NT2/D1 (cell line): ENCODE measurements at regions not wholly inside any gene's neighbourhood (a gene's known extent, or its start where the extent isn't known, plus 50 kb on each side); places are given as distances from the start of the nearest gene placed in this dataset.
A peak's percentile ranks its signal among the peaks of the same experiment; 100 is the strongest.

Experiments used
- DNase-seq: peaks from one replicate; pipeline ENCODE4 v3.0.0-alpha.2; 2011; ENCODE audit warnings: low read depth, low spot score
- H3K27me3 ChIP-seq: 2 replicates; pipeline ENCODE4 v1.6.0; 2011; ENCODE audit warnings: mild to moderate bottlenecking; ENCODE audit not compliant: insufficient read length, insufficient read depth
- H3K36me3 ChIP-seq: 2 replicates; pipeline ENCODE4 v1.6.1; 2011; ENCODE audit warnings: mild to moderate bottlenecking, low read length, mixed read lengths; ENCODE audit not compliant: insufficient read depth, insufficient read length
- H3K4me1 ChIP-seq: 2 replicates; pipeline ENCODE4 v1.5.1; 2011; ENCODE audit not compliant: insufficient read depth, insufficient read length
- H3K4me3 ChIP-seq: 2 replicates; pipeline ENCODE4 v1.5.1; 2011; ENCODE audit warnings: low read depth; ENCODE audit not compliant: insufficient read length
- H3K9ac ChIP-seq: 2 replicates; pipeline ENCODE4 v1.6.0; 2011; ENCODE audit warnings: low read depth; ENCODE audit not compliant: insufficient read length
- H3K9me3 ChIP-seq: 2 replicates; pipeline ENCODE4 v1.5.1; 2011; ENCODE audit warnings: mild to moderate bottlenecking, low read length; ENCODE audit not compliant: insufficient read depth
- SUZ12 ChIP-seq: IDR thresholded peaks from 2 replicates; pipeline ENCODE4 v1.6.1; 2011; ENCODE audit not compliant: insufficient read length, insufficient read depth; ENCODE audit errors: extremely low read depth
- YY1 ChIP-seq: IDR thresholded peaks from 2 replicates; pipeline ENCODE4 v1.6.1; 2011; ENCODE audit not compliant: insufficient read length, insufficient read depth
- ZNF274 ChIP-seq: IDR thresholded peaks from 2 replicates; pipeline ENCODE4 v1.6.1; 2011; ENCODE audit warnings: mild to moderate bottlenecking, low read depth, low read length

GRCh38 chr17:73943416-73944110 lies 259.9 kb upstream of the RPL38 start:
- DNase-seq: no peak
- Histone ChIP-seq H3K9me3 (peaks cover 5% of the 10 kb centered on the region; the same call in 1 of the 2 replicates), H3K9ac (no peak overlapping the region), H3K4me1 (no peaks in the 10 kb centered on the region), H3K36me3 (no peaks in the 10 kb centered on the region), H3K27me3 (peaks cover 6% of the 10 kb centered on the region), H3K4me3 (no peak overlapping the region)
- TF ChIP-seq ZNF274 (no peak), SUZ12 (no peak), YY1 (no peak)

- DNase-seq: no peak
- Histone ChIP-seq H3K4me1 (no peaks in the 10 kb centered on the region), H3K9ac (no peak overlapping the region), H3K9me3 (peaks cover 5% of the 10 kb centered on the region; the same call in 1 of the 2 replicates), H3K36me3 (no peaks in the 10 kb centered on the region), H3K27me3 (peaks cover 6% of the 10 kb centered on the region), H3K4me3 (no peak overlapping the region)
- no peak for TF ChIP-seq ZNF274
- TF ChIP-seq YY1: no peak
- TF ChIP-seq SUZ12: no peak
These were observed 259.1 kb upstream of the RPL38 start for GRCh38 chr17:73944366-73944765.

GRCh38 chr17:73947281-73947965 lies 256.1 kb upstream of the RPL38 start:
- no peaks in the 10 kb centered on the region for H3K4me1 ChIP-seq
- H3K9me3 ChIP-seq: peaks cover 5% of the 10 kb centered on the region; the same call in 1 of the 2 replicates
- no peak overlapping the region for H3K9ac ChIP-seq
- no peaks in the 10 kb centered on the region for H3K36me3 ChIP-seq
- H3K27me3 ChIP-seq: peaks cover 11% of the 10 kb centered on the region
- no peak for DNase-seq
- H3K4me3 ChIP-seq: no peak overlapping the region
- TF ChIP-seq ZNF274 (no peak), YY1 (no peak), SUZ12 (no peak)

- Histone ChIP-seq H3K27me3 (peaks cover 12% of the 10 kb centered on the region), H3K4me1 (no peaks in the 10 kb centered on the region), H3K36me3 (no peaks in the 10 kb centered on the region), H3K9me3 (peaks cover 5% of the 10 kb centered on the region; the same call in 1 of the 2 replicates), H3K9ac (no peak overlapping the region), H3K4me3 (no peak overlapping the region)
- DNase-seq: no peak
- TF ChIP-seq YY1: no peak
These were observed 255.5 kb upstream of the RPL38 start for GRCh38 chr17:73947966-73948355.

- H3K9me3 ChIP-seq: peaks cover 5% of the 10 kb centered on the region; the same call in 1 of the 2 replicates
- H3K9ac ChIP-seq: no peak overlapping the region
- no peaks in the 10 kb centered on the region for H3K36me3 ChIP-seq
- peaks cover 15% of the 10 kb centered on the region for H3K27me3 ChIP-seq
- no peaks in the 10 kb centered on the region for H3K4me1 ChIP-seq
- no peak for DNase-seq
- H3K4me3 ChIP-seq: no peak overlapping the region
- TF ChIP-seq ZNF274: no peak
- TF ChIP-seq YY1: no peak
- TF ChIP-seq SUZ12: no peak
These were observed 253.4 kb upstream of the RPL38 start for GRCh38 chr17:73949903-73950592.

GRCh38 chr17:73950593-73950914 lies 252.9 kb upstream of the RPL38 start:
- no peaks in the 10 kb centered on the region for H3K4me1 ChIP-seq
- peaks cover 5% of the 10 kb centered on the region; the same call in 1 of the 2 replicates for H3K9me3 ChIP-seq
- no peak overlapping the region for H3K9ac ChIP-seq
- no peaks in the 10 kb centered on the region for H3K36me3 ChIP-seq
- no peak for DNase-seq
- H3K4me3 ChIP-seq: no peak overlapping the region
- H3K27me3 ChIP-seq: peaks cover 15% of the 10 kb centered on the region
- TF ChIP-seq SUZ12 (no peak), YY1 (no peak), ZNF274 (no peak)

- no peak for DNase-seq
- Histone ChIP-seq H3K4me1 (peaks cover 2% of the 10 kb centered on the region), H3K4me3 (peak overlapping the region; percentile 53), H3K36me3 (no peaks in the 10 kb centered on the region), H3K9ac (peak overlapping the region; percentile 74), H3K9me3 (peaks cover 5% of the 10 kb centered on the region; the same call in 1 of the 2 replicates), H3K27me3 (peaks cover 15% of the 10 kb centered on the region)
- TF ChIP-seq ZNF274: no peak
- TF ChIP-seq SUZ12: no peak
- no peak for TF ChIP-seq YY1
These were observed 251.4 kb upstream of the RPL38 start for GRCh38 chr17:73952082-73952479.
